Left cardiac atrium (tissue), 4 donors: ENCODE measurements at regions not wholly inside any gene's neighbourhood (a gene's known extent, or its start where the extent isn't known, plus 50 kb on each side); places are given as distances from the start of the nearest gene placed in this dataset.
"Not testable (repeated sequence)": the region's sequence is repeated elsewhere in the genome, so short reads cannot be mapped to it uniquely, and the experiment has no call there.

Source experiments
- ATAC-seq, 2 donors: fragments of 200-7000 bp; cut with Tn5 transposase; one replicate each; pipeline ENCODE4 v1.9.1; 2020; ENCODE audit warnings: mild to moderate bottlenecking in 2 of 2, moderate library complexity in 2 of 2
- DNase-seq: peaks from one replicate; pipeline ENCODE4 v3.0.0-alpha.2; 2020
- intact Hi-C, 2 donors: fragments of 100-400 bp; cut with DNase I; formaldehyde crosslinking; loops; one replicate each; pipeline versions ENCODE4 v1.14.1 to v1.15.1; 2022 to 2023
- donor health status: DM: no; HTN: yes; CAD: no.
- donor health status: DM: no; HTN: yes; CAD: no; lungs with severe emphysema.
- donor health status: DM: yes; HTN: yes; CAD: no.
- donor health status: Dilated cardiomyopathy.

DNA sequence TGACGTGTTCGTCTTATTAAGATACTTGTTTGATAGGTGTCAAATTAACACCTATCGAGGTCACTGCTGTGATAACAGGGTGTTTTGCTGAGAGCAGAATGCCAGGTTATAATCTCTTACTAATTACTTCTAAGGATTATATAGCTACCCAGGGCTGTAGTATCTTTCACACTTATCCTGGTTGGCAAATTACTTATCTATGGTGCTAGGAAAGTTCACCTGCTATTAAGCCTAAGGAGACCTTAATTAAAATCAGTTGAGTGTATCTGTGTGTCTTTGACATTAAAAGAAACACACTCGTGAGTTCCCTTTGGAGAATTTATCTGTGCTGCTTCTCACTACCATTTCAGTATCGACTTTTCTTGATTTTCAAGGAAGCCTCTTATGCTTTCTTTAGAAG is 301.6 kb upstream of the SLC16A7 start:
- DNase-seq, result no peak
- intact Hi-C loops, result no loop called here
- ATAC-seq, result no peak

DNA sequence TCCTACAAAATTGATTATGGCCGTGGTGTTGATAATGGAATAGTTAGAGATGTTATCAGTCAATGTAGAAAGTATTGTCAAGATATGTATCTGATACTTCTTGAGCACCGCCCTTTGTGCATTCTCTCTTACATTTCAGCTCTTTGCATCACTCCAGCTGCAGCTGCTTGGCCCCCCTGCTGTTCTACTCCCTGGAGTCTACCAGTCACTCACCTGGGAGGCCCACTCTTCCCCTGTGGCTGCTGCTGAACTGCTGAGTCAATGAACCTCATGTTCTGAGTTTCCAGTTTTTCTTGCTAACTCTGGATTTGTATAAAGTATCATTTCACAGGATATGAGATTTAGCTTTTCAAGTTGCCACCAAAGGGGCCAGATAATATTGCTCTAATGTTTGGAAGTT is 312.8 kb upstream of the SLC16A7 start:
- DNase-seq, result no peak
- no peak for ATAC-seq
- intact Hi-C loops, result no loop called here

DNA sequence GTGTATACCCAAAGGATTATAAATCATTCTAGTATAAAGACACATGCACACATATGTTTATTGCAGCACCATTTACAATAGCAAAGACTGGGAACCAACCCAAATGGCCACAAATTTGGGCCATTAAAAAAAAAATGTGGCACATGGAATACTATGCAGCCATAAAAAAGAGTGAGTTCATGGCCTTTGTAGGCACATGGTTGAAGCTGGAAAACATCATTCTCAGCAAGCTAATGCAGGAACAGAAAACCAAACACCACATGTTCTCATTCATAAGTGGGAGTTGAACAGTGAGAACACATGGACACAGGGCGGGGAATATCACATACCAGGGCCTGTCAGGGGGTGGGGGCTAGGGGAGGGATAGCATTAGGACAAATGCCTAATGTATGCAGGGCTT is 322.3 kb upstream of the SLC16A7 start:
- ATAC-seq, intact Hi-C loops, DNase-seq: not testable (repeated sequence)

DNA sequence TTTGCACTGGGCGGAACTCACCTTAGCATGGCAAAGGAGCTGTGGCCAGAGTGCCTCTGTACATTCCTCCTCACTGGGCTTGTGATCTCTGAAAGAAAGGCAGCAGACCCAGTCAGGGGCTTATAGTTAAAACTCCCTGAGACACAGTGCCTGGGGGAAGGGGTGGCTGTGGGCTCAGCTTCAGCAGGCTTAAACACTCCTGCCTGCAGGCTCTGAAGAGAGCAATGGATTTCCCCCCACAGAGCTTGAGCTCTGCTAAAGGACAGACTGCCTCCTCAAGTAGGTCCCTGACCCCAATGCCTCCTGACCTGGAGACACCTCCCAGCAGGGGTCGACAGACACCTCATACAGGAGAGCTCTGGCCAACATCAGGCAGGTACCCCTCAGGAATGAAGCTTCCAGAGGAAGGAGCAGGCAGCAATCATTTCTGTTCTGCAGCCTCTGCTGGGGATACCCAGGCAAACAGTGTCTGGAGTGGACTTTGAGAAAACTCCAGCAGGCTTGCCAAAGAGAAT is 327.5 kb upstream of the SLC16A7 start:
- no peak for ATAC-seq
- DNase-seq, result no peak
- intact Hi-C loops, result no loop called here

DNA sequence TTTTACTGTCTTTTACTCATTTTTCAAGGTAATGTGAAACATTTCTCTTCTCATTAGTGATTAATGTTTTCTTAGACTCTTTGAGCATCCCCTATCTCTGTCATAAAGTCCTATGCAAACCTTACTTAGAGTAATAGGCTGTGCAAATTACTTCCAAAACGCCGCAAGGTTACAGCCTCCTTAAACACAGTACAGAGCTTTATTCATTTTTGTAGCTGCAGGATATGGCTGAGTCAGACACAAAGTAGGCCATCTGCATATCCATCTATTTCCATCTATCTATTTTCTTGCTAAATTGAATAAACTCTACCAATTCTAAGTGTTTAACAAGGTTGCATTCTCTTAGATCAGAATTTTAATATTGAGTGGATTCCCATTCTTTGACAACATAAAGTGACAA is 335.6 kb upstream of the SLC16A7 start:
- DNase-seq (no peak), ATAC-seq (no peak)
- intact Hi-C loops, result no loop called here

DNA sequence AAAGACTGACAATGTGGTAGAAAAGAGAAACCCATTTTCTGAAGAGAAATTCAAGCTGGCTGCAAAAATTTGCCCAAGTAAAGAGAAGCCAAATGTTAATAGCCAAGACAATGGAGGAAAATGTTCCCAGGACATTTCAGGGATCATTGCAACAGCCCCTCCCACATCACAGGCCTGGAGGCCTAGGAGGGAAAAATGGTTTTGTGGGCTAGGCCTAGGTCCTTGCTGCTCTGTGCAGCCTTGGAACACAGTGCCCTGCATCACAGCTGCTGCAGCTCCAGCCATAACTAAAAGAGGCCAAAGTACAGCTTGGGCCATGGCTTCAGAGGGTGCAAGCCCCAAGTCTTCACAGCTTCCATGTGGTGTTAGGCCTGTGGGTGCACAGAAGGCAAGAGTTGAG is 332.4 kb upstream of the LRIG3 start:
- intact Hi-C loops, result no loop called here
- DNase-seq, result no peak
- no peak for ATAC-seq

DNA sequence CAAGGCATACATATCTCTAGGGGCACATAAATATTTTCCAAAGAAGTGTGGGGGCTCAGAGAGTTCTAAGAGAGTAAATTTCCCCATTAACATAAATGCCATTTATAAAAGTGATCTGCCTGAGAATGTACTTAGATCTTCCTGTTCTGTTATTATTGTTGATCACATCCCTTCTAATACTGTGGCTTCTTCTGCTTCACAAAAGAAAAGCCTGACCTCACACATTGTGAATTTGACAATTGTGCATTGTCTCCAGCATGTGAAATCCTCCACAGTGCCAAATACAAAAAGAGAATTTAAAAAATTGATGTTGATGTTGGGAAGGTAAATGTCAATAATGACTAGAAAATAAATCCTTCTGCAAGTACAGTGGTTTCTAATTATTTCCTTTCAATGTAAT is 330.5 kb upstream of the LRIG3 start:
- no peak for ATAC-seq
- DNase-seq, result no peak
- intact Hi-C loops, result no loop called here

DNA sequence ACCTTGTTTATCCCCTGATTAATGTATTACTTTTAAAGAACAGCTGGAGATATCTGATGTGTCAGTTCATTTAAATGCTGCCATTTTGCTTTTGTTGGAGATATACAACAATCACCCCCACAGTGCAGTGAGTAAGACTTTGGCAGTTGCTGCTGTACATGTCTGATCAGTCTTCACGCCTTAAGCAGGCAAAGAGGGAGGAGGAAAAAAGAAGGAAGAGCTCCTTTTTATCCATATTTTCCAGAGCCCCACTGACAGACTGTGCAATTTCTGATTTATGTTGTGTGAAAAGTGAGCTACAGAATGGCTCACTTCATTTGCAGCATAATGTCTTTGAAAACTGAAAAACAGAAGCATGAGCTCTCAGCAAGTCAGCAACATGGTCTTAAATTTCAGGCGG is 319.7 kb upstream of the LRIG3 start:
- ATAC-seq (no peak), DNase-seq (no peak)
- intact Hi-C loops, result no loop called here

DNA sequence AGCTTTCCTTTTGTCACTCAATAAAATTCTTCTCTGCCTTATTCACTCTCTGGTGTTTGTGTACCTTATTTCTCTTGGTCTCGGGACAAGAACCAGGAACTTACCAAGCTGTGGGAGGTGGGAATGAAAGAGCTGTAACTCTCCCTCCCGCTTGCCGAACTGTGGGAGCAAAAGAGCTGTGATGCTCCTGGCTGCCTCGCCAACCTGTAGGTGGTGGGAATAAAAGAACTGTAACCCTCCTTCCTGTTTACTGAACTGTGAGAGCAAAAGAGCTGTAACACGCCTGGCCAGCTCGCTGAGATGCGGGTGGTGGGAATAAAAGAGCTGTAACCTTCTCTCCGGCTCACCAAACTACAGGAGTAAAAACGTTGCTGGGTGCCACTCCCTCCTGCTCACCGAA is 314.1 kb upstream of the LRIG3 start:
- ATAC-seq (no peak), DNase-seq (no peak)
- intact Hi-C loops, result no loop called here

DNA sequence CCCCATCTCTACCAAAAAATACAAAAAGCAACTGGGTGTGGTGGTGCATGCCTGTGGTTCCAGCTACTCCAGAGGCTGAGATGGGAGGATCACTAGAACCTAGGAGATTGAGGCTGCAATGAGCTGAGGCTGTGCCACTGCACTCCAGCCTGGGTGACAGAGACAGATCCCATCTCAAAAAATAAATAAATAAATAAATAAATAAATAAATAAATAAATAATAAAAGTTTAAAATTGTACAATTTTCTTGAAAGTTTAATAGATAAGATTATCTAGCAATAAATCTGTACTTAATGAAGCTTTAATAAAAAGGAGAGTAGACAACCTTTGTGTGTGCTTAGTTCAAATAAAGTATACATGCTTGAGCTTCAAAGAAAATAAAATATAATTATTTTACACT is 310.0 kb upstream of the LRIG3 start:
- ATAC-seq (no peak), DNase-seq (no peak)
- intact Hi-C loops, result no loop called here

DNA sequence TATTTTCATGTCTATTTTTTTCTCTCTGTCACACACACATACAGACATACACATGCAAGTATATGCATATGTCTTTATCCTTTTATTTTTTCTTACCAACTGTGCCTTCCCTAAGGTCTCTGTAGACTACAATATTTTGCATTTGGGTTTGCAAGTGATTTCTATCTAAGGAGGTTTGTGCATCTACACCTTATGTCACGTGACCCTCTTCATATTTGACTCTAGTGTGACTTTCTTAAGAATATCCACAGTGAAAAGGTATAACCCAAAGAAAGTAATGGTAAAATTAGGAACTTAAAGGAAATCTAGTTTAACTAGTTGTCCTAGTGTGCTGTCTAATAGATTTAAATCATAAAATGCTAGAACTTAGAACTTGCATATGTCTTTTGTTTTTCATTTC is 298.8 kb upstream of the LRIG3 start:
- intact Hi-C loops, result no loop called here
- DNase-seq (no peak), ATAC-seq (no peak)

DNA sequence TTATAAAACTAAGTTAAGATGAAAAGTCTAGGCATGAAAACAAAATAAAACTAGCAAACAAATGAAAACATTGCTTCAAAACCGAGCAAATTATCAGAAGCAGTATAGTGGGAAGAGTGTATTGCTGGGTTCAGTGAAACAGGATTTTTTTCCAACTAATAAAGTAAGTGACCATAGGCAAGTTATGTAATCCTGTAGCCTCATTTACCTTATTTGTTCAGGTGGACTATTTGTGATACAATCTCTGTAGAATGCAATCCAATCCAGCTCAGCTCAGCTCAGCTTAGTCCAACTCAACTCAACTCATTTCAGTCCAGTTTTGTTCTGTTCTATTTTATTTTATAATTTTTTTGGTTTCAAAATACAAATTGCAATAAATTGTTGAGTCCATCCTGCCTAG is 276.7 kb upstream of the LRIG3 start:
- intact Hi-C loops, result no loop called here
- ATAC-seq, result no peak

DNA sequence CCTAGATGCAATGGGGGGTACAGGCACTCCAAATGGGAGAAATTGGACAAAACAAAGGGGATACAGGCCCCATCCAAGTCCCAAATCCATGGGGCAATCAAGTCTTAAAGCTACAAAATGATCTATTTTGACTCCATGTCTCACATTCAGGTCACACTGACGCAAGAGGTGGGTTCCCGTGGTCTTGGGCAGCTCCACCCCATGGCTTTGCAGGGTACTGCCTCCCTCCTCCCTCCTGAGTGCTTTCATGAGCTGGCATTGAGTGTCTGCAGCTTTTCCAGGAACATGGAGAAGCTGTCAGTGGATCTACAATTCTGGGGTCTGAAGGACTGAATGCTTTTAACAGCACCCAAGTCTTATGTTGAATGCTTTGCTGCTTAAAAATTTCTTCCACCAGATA is 274.5 kb upstream of the LRIG3 start:
- DNase-seq (no peak), ATAC-seq (no peak)
- intact Hi-C loops, result no loop called here

More for the DNA sequence above, 276.7 kb upstream of the LRIG3 start:
- no peak for DNase-seq

DNA sequence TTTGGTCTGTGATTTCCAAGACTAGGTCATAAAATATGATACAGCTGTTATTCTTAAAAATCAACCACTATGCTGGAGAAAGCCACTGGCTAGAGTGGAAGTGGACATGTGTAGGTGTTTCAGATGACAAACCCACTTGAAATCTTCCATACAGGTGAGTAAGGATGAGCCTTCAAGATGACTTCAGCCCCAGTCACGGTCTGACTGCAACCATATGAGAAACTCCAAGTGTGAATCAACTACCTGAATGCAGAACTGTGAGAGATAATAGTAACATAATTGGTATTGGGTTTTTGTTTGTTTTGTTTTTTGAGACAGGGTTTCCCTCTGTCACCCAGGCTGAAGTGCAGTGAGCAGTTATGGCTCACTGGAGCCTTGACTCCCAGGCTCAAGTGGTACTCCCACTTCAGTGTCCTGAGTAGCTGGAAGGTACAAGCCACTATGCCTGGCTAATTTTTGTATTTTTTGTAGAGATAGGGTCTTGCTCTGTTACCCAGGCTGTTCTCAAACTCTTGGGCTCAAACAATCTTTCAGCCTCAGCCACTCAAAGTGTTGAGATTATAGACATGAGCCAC is 273.3 kb upstream of the LRIG3 start:
- intact Hi-C loops, result no loop called here
- ATAC-seq (no peak), DNase-seq (no peak)

DNA sequence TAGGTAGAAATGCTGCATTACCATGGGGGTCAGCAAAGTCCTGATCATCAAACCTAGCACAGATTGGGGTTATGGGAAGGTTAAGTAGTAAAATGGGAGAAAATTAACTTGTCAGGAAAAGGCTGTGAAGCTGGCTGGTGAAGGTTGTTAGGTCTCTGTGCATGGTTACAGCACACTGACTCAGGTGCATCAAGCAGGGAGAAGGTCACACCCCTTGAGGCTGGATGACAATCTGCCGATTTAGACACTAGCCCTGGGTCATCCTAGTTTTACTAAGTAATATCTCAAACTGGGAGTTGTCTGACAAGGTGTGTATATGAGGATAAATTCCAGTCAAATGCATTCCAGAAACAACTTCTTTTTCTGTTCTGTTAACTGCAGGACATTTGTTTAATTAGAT is 271.1 kb upstream of the LRIG3 start:
- no peak for ATAC-seq

DNA sequence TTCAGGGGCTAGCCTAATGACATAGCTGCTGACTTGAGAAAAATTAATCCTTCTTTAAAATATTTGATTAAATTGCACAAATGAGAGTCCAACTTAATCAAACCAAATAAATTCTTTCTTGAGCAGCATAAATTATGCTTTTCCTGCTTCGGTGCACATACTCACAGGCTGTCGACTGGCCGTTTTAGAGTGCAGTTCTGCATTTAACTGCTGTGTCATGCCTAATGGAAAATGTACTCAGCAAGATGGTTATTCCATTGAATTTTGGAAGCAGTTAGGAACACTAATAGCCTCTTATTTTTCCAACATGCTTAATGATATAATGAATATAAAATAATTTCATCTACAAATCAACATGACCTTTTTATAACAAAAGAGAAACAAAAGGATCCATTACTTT is 266.1 kb upstream of the LRIG3 start:
- DNase-seq (no peak), ATAC-seq (no peak)
- intact Hi-C loops, result no loop called here

More for the DNA sequence above, 271.1 kb upstream of the LRIG3 start:
- intact Hi-C loops, result no loop called here
- no peak for DNase-seq

DNA sequence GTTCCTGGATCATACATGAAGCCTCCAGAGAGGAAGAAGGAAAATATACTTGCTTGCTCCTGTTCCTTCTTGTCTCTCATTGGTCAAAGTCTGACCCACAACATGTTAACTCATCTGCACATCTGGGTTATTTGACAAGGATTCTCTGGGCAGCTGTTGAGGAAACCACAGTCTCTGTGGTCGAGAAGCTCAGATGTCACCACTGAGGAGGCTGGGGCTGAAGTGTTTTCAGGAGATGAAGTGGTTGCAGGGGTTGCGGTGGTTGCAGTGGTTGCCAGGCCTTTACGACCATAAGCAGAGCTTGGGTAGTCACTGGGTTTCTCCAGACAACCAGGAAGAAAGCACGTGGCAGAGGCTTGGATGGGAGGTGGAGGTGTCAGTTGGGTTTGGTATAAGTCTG is 265.0 kb upstream of the LRIG3 start:
- intact Hi-C loops, result no loop called here
- no peak for ATAC-seq
- no peak for DNase-seq

DNA sequence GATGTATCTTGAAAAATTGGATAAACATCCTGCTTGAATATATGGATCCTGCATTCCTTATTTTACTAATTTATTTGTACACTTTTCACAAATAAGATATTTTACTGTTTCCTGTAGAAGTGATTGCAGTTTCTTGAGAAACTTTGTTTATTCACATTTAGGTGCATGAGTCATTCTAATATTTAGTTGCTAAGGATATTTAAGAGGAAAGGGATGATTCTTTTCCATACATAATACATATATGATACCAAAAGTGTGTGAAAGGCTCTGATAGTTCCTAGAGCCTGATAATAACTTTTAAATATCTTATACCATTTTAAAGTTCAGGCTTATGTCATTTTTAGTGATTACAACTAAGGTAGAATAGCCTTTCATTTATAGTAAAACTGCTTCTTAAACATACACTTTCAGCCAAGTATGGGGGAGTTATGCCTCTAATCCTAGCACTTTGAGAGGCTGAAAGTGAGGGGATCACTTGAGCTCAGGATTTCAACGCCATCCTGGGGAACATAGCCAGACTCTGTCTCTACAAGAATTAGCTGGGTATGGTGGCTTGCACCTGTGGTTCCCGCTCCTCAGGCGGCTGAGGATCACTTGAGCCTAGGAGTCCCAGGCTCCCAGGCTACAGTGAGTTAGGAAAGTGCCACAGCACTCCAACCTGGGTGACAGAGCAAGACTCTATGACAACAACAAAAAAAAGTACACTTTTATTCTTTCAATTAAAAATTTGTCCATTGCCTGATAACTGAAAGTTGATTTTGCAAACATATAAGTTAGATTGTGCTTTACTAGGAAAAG is 262.6 kb upstream of the LRIG3 start:
- DNase-seq (no peak), ATAC-seq (no peak)
- intact Hi-C loops, result no loop called here

DNA sequence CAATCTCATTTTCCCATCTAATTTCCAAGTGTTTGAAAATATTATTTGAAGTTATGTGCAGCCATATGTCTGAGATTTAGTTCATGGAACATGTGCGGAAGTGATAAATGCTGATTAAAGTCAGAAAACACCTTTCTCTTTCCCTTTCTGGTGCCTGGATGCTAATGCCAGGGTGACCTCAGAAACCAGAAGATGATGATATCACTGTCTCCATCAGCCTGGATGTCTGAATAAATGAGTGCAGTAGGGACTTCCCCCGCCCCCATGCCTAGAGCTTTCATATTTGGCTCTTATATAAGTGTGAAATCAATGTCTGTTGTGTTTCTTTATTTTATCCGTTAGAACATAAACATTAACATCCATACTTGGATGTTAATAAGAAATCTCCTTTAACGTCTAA is 261.9 kb upstream of the LRIG3 start:
- intact Hi-C loops, result no loop called here
- DNase-seq (no peak), ATAC-seq (no peak)

DNA sequence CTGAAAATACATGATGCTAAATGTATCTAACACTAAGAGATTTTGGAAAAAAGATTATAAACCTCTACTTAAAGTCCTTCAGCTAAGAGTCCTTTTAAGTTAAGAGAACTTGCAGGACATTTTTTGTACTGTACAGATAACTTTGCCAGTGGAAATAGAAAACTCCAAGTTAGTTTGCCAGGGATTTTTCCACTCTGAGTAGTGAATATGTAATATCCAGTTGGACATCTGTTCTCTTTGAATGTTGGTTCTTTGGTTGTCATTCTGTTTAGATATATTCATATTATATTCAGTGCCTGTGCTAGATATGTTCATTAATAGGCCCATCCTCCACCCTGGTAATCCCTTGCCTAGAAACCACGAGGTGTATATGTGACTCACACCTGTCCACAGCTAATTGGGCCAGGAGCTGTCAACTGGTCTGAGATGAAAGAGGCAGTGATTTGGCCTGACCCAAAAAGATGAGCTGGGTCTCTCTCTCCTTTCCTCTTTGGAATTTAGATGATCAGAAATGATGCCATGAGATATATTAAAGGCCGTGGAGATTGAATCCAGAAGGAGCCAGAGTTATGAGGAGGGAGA is 261.0 kb upstream of the LRIG3 start:
- intact Hi-C loops, result no loop called here
- ATAC-seq (no peak), DNase-seq (no peak)

DNA sequence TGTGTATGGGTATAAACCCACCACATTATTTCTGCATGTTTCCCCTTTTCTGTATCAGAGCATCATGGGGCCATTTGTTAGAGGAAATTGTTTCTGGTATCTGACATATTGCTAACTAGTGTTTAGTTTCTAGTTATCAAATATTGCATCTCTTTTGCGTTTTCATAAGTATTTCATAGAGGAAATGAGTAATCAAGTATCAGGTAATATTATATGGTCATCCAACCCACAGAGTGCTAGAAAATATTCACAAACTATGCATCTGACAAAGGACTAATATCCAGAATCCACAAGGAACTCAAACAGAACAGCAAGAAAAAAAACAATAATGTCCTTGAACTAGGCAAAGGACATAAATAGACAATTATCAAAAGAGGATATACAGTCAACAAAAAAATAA is 258.9 kb upstream of the LRIG3 start:
- ATAC-seq (no peak), DNase-seq (no peak)
- intact Hi-C loops, result no loop called here
